SK-N-SH (cell line): ENCODE measurements at regions not wholly inside any gene's neighbourhood (a gene's known extent, or its start where the extent isn't known, plus 50 kb on each side); places are given as distances from the start of the nearest gene placed in this dataset.

Experiments used
- CTCF ChIA-PET: fragments of 300-600, 350-600 bp; formaldehyde crosslinking; extraction: SDS; loops from one replicate; lab custom pipeline; 2021; lab: Yijun Ruan, JAX
- POLR2A ChIA-PET: fragments of 350-600 bp; sonication (Branson Sonifier 250); formaldehyde crosslinking; extraction: SDS; loops from one replicate; lab custom pipeline; 2020; ENCODE audit warnings: antibody characterized with exemption, inconsistent platforms; lab: Yijun Ruan, JAX
- DNase-seq: peaks from one replicate; pipeline ENCODE4 v3.0.0; 2012
- H2AFZ ChIP-seq: fragments of 200-600 bp; sonication (generic); 2 replicates; pipeline ENCODE4 v1.8.1; 2016; ENCODE audit warnings: antibody characterized with exemption, mild to moderate bottlenecking, low read depth
- H3F3A ChIP-seq: fragments of 200-600 bp; sonication (generic); replicated peaks from 2 replicates; pipeline ENCODE3; 2016; ENCODE audit warnings: antibody characterized with exemption, mild to moderate bottlenecking; ENCODE audit not compliant: insufficient read depth
- H3K27ac ChIP-seq, 2 experiments: fragments of 200-500 bp in 1 of 2; fragments of 200-600 bp in 1 of 2; sonication (Bioruptor generic) in 1 of 2; sonication (generic), shearing (Covaris generic) in 1 of 2; 2 replicates each; pipeline versions ENCODE4 v1.5.1 to v1.6.1; 2014 to 2016; ENCODE audit warnings: low read depth in 2 of 2, inconsistent platforms in 1 of 2, low read length in 1 of 2, mild to moderate bottlenecking in 1 of 2, mixed read lengths in 1 of 2
- H3K27me3 ChIP-seq: fragments of 200-600 bp; sonication (generic), shearing (Covaris generic); 2 replicates; pipeline ENCODE4 v1.6.1; 2016; ENCODE audit warnings: mixed run types; ENCODE audit not compliant: insufficient read depth
- H3K36me3 ChIP-seq, 2 experiments: fragments of 200-500 bp in 1 of 2; fragments of 200-600 bp in 1 of 2; sonication (Bioruptor generic) in 1 of 2; sonication (generic) in 1 of 2; replicated peaks in 1 of 2; 2 replicates each; pipeline versions ENCODE3 to v1.5.1; 2014 to 2016; ENCODE audit warnings: low read length in 1 of 2, mild to moderate bottlenecking in 1 of 2; ENCODE audit not compliant: insufficient read depth in 2 of 2, control insufficient read depth in 1 of 2
- H3K4me1 ChIP-seq, 2 experiments: fragments of 200-500 bp in 1 of 2; fragments of 200-600 bp in 1 of 2; sonication (Bioruptor generic) in 1 of 2; sonication (generic), shearing (Covaris generic) in 1 of 2; 2 replicates each; pipeline versions ENCODE4 v1.5.1 to v1.6.1; 2014 to 2016; ENCODE audit warnings: low read depth in 1 of 2, low read length in 1 of 2, mixed run types in 1 of 2; ENCODE audit not compliant: insufficient read depth in 2 of 2, control insufficient read depth in 1 of 2
- H3K4me2 ChIP-seq: fragments of 200-600 bp; sonication (generic), shearing (Covaris generic); 2 replicates; pipeline ENCODE4 v1.6.1; 2017; ENCODE audit warnings: mixed run types
- H3K4me3 ChIP-seq, 2 experiments: fragments of 200-500 bp in 1 of 2; fragments of 200-600 bp in 1 of 2; sonication (Bioruptor generic) in 1 of 2; sonication (generic), shearing (Covaris generic) in 1 of 2; 2 replicates each; pipeline versions ENCODE4 v1.5.1 to v1.8.1; 2014 to 2016; ENCODE audit warnings: low read depth in 2 of 2, inconsistent platforms in 1 of 2, low read length in 1 of 2, mild to moderate bottlenecking in 1 of 2, mixed read lengths in 1 of 2, moderate library complexity in 1 of 2
- H3K79me2 ChIP-seq: fragments of 200-600 bp; sonication (generic); 2 replicates; pipeline ENCODE4 v1.8.1; 2017; ENCODE audit warnings: mild to moderate bottlenecking; ENCODE audit not compliant: insufficient read depth
- H3K9ac ChIP-seq: fragments of 200-600 bp; sonication (generic); 2 replicates; pipeline ENCODE4 v1.6.1; 2017; ENCODE audit warnings: mixed run types
- H3K9me2 ChIP-seq: fragments of 200-600 bp; sonication (generic); 2 replicates; pipeline ENCODE4 v1.6.1; 2017; ENCODE audit warnings: mixed run types
- H3K9me3 ChIP-seq: fragments of 200-600 bp; sonication (generic); 2 replicates; pipeline ENCODE4 v1.6.1; 2017; ENCODE audit warnings: mixed run types, mild to moderate bottlenecking, moderate library complexity
- H4K20me1 ChIP-seq: fragments of 200-600 bp; sonication (generic); 2 replicates; pipeline ENCODE4 v1.6.1; 2017; ENCODE audit warnings: mild to moderate bottlenecking, mixed run types; ENCODE audit not compliant: insufficient read depth
- FOSL2 ChIP-seq: IDR thresholded peaks from 2 replicates; pipeline ENCODE4 v1.4.0; 2012; ENCODE audit warnings: low read depth, mild to moderate bottlenecking, moderate library complexity, borderline replicate concordance
- FOXJ3 ChIP-seq: sonication (generic); formaldehyde crosslinking; IDR thresholded peaks from 2 replicates; pipeline ENCODE4 v1.5.1; 2020; ENCODE audit warnings: mild to moderate bottlenecking, missing genetic modification reagents
- FOXM1 ChIP-seq: IDR thresholded peaks from 2 replicates; pipeline ENCODE4 v1.4.0; 2012; ENCODE audit warnings: low read depth, mild to moderate bottlenecking
- GABPA ChIP-seq: IDR thresholded peaks from 2 replicates; pipeline ENCODE4 v1.4.0; 2012; ENCODE audit warnings: low read depth, mild to moderate bottlenecking
- GATA2 ChIP-seq: sonication (generic); formaldehyde crosslinking; IDR thresholded peaks from 2 replicates; pipeline ENCODE4 v1.5.0; 2020; ENCODE audit warnings: mild to moderate bottlenecking, missing genetic modification reagents
- JUND ChIP-seq: IDR thresholded peaks from 2 replicates; pipeline ENCODE4 v1.4.0; 2012
- MAX ChIP-seq: IDR thresholded peaks from 2 replicates; pipeline ENCODE4 v1.4.0; 2012; ENCODE audit warnings: low read depth
- MXI1 ChIP-seq: IDR thresholded peaks from 2 replicates; pipeline ENCODE4 v1.6.1; 2012; ENCODE audit warnings: mild to moderate bottlenecking, low read depth, low read length, improper control_type of control experiment
- NRF1 ChIP-seq: IDR thresholded peaks from 2 replicates; pipeline ENCODE4 v1.6.1; 2012; ENCODE audit warnings: low read depth, mild to moderate bottlenecking, low read length
- POLR2AphosphoS5 ChIP-seq: IDR thresholded peaks from 2 replicates; pipeline ENCODE4 v1.6.1; 2012; ENCODE audit warnings: low read depth, low read length
- RAD21 ChIP-seq: IDR thresholded peaks from 2 replicates; pipeline ENCODE4 v1.6.1; 2012; ENCODE audit warnings: mild to moderate bottlenecking, low read length
- REST ChIP-seq: IDR thresholded peaks from 2 replicates; pipeline ENCODE4 v1.6.1; 2012; ENCODE audit warnings: mild to moderate bottlenecking, low read depth, low read length, moderate library complexity
- SIN3A ChIP-seq: IDR thresholded peaks from 2 replicates; pipeline ENCODE4 v1.6.1; 2012; ENCODE audit warnings: low read depth, mild to moderate bottlenecking, low read length, moderate library complexity, borderline replicate concordance
- SMC3 ChIP-seq: IDR thresholded peaks from 2 replicates; pipeline ENCODE4 v1.6.1; 2012; ENCODE audit warnings: low read depth, low read length, improper control_type of control experiment
- TEAD4 ChIP-seq: IDR thresholded peaks from 2 replicates; pipeline ENCODE4 v1.4.0; 2012; ENCODE audit warnings: mild to moderate bottlenecking, borderline replicate concordance; ENCODE audit not compliant: insufficient read depth
- USF1 ChIP-seq: IDR thresholded peaks from 2 replicates; pipeline ENCODE4 v1.4.0; 2012; ENCODE audit warnings: low read depth, borderline replicate concordance
- YY1 ChIP-seq: IDR thresholded peaks from 2 replicates; pipeline ENCODE4 v1.4.0; 2012; ENCODE audit warnings: low read depth, mild to moderate bottlenecking
- ZBTB33 ChIP-seq: IDR thresholded peaks from 2 replicates; pipeline ENCODE4 v1.4.0; 2012; ENCODE audit warnings: low read depth, borderline replicate concordance
- WGBS: methylation state at CpG from one replicate; pipeline ENCODE4 v1.1.6; 2017; ENCODE audit warnings: low lambda C conversion rate; 5-methylcytosine and 5-hydroxymethylcytosine counted together

GRCh38 chr3:150132101-150132749 lies 161.5 kb upstream of the PFN2 start:
- Histone ChIP-seq H3K4me2 (no peak overlapping the region), H3F3A (no peaks in the 10 kb centered on the region), H3K27me3 (no peaks in the 10 kb centered on the region), H3K79me2 (no peaks in the 10 kb centered on the region), H3K4me1 (no peaks in the 10 kb centered on the region; a peak in 1 of 4 replicates), H3K9me2 (no peaks in the 10 kb centered on the region), H3K4me3 (no peak overlapping the region), H3K9me3 (no peaks in the 10 kb centered on the region), H3K9ac (no peak overlapping the region), H4K20me1 (no peaks in the 10 kb centered on the region), H2AFZ (no peak overlapping the region), H3K27ac (no peak overlapping the region)
- peak; percentile 6 for DNase-seq
- ChIA-PET POLR2A (no interaction called here), CTCF (interaction anchor here (1.4 kb wide), 1 partner anchor 52 kb away, joined by 7 read pairs; no protein-coding TSS in a partner anchor)
- 63% methylated on average over 6 of the region's 6 CpGs for WGBS
- TF ChIP-seq ZBTB33: no peak
- 0 out of 2 replicates have a peak, but pooled peaks have one; percentile 27 for TF ChIP-seq MAX
- TF ChIP-seq USF1: peak; percentile 37; the same call in 1 of the 2 replicates
- TF ChIP-seq, all 33 proteins: peak for 2
- H3K36me3 ChIP-seq: no peaks in the 10 kb centered on the region

- Histone ChIP-seq H3K79me2 (no peaks in the 10 kb centered on the region), H3K9me2 (no peaks in the 10 kb centered on the region), H3K4me1 (no peaks in the 10 kb centered on the region; a peak in 1 of 4 replicates), H3K36me3 (no peaks in the 10 kb centered on the region), H3K27ac (no peak overlapping the region), H3F3A (no peaks in the 10 kb centered on the region), H3K4me2 (no peak overlapping the region), H3K9ac (no peak overlapping the region), H4K20me1 (no peaks in the 10 kb centered on the region), H3K9me3 (no peaks in the 10 kb centered on the region), H3K27me3 (no peaks in the 10 kb centered on the region), H2AFZ (no peak overlapping the region), H3K4me3 (no peak overlapping the region)
- ChIA-PET POLR2A (no interaction called here), CTCF (interaction anchor here (1.3 kb wide), 1 partner anchor 53 kb away, joined by 4 read pairs; no protein-coding TSS in a partner anchor)
- 68% methylated on average over 3 of the region's 3 CpGs for WGBS
- no peak for DNase-seq
- TF ChIP-seq ZBTB33 (no peak), POLR2AphosphoS5 (no peak), FOSL2 (no peak), MXI1 (no peak), RAD21 (no peak), FOXJ3 (no peak), GABPA (no peak), NRF1 (no peak), YY1 (no peak), REST (no peak), JUND (no peak), GATA2 (CRISPR knock-in tag) (no peak), TEAD4 (no peak), SMC3 (no peak), SIN3A (no peak), FOXM1 (no peak)
These were observed 161.0 kb upstream of the PFN2 start for GRCh38 chr3:150131663-150132062.
